HCT116 (cell line): ENCODE measurements at regions not wholly inside any gene's neighbourhood (a gene's known extent, or its start where the extent isn't known, plus 50 kb on each side); places are given as distances from the start of the nearest gene placed in this dataset.

Experiments used
- ATAC-seq: fragments of 200-7000 bp; cut with Tn5 transposase; 2 replicates; pipeline ENCODE4 v1.9.1; 2020; ENCODE audit warnings: mild to moderate bottlenecking, moderate library complexity
- BruUV-seq: library from RNA; stranded (reverse); fragments of 400-500 nt; replicated peaks from 2 replicates; lab custom pipeline; 2021; lab: Mats Ljungman, UMichigan
- CTCF ChIA-PET: fragments of 300-600 bp; sonication (Branson Sonifier 250); formaldehyde crosslinking; loops from one replicate; lab custom pipeline; 2021; ENCODE audit warnings: antibody characterized with exemption; lab: Charles Lee
- POLR2A ChIA-PET: fragments of 300-600, 350-600 bp; sonication (Branson Sonifier 250); formaldehyde crosslinking; loops from one replicate; lab custom pipeline; 2021; ENCODE audit warnings: antibody characterized with exemption; lab: Charles Lee
- RAD21 ChIA-PET, 2 experiments: fragments of 300-600 bp; sonication (Branson Sonifier 250); formaldehyde crosslinking; loops; one replicate each; lab custom pipeline; 2023; ENCODE audit warnings: low total read pairs in 2 of 2; ENCODE audit not compliant: uncharacterized antibody in 2 of 2, unreplicated experiment in 2 of 2, low non-redundant PET in 1 of 2; lab: Charles Lee
- DNase-seq: peaks from one replicate; pipeline ENCODE4 v3.0.0-alpha.2; 2010; ENCODE audit warnings: low read depth, low spot score
- H2AFZ ChIP-seq: fragments of 200-600 bp; shearing (Covaris generic), sonication (generic); 2 replicates; pipeline ENCODE4 v1.6.1; 2017; ENCODE audit warnings: low read depth, mixed run types, mixed read lengths, antibody characterized with exemption, low read length; ENCODE audit not compliant: poor library complexity, severe bottlenecking
- H3K27ac ChIP-seq: 2 replicates; pipeline ENCODE4 v1.5.1; 2012; ENCODE audit warnings: low read depth, low read length
- H3K27me3 ChIP-seq: fragments of 200-600 bp; sonication (generic); 2 replicates; pipeline ENCODE4 v1.6.1; 2016; ENCODE audit warnings: mixed run types, low read length, mixed read lengths; ENCODE audit not compliant: insufficient read depth
- H3K36me3 ChIP-seq, 2 experiments: fragments of 200-500 bp in 1 of 2; fragments of 200-600 bp in 1 of 2; sonication (Bioruptor generic) in 1 of 2; sonication (generic) in 1 of 2; 2 replicates each; pipeline versions ENCODE4 v1.5.1 to v1.6.1; 2014 to 2016; ENCODE audit warnings: low read length in 2 of 2, inconsistent platforms in 1 of 2, mixed read lengths in 1 of 2, mixed run types in 1 of 2; ENCODE audit not compliant: insufficient read depth in 2 of 2, control insufficient read depth in 1 of 2
- H3K4me1 ChIP-seq, 2 experiments: fragments of 200-600 bp in 1 of 2; sonication (generic) in 1 of 2; 2 replicates each; pipeline versions ENCODE4 v1.5.1 to v1.6.1; 2012 to 2017; ENCODE audit warnings: low read length in 2 of 2, inconsistent platforms in 1 of 2, mild to moderate bottlenecking in 1 of 2, mixed read lengths in 1 of 2, mixed run types in 1 of 2, moderate library complexity in 1 of 2; ENCODE audit not compliant: insufficient read depth in 2 of 2, control insufficient read depth in 1 of 2
- H3K4me2 ChIP-seq: fragments of 200-600 bp; sonication (generic); 2 replicates; pipeline ENCODE4 v1.6.1; 2017; ENCODE audit warnings: mixed run types, low read length, mixed read lengths
- H3K4me3 ChIP-seq, 2 experiments: fragments of 200-600 bp in 1 of 2; sonication (generic) in 1 of 2; replicated peaks in 1 of 2; 2 replicates each; pipeline ENCODE4 v1.5.1; 2011 to 2016; ENCODE audit warnings: low read length in 2 of 2, control low read depth in 1 of 2, low read depth in 1 of 2, mild to moderate bottlenecking in 1 of 2, mixed read lengths in 1 of 2, mixed run types in 1 of 2
- H3K79me2 ChIP-seq: fragments of 200-600 bp; sonication (generic); 2 replicates; pipeline ENCODE4 v1.6.1; 2017; ENCODE audit warnings: mild to moderate bottlenecking, mixed run types, low read length, moderate library complexity, mixed read lengths; ENCODE audit not compliant: insufficient read depth
- H3K9ac ChIP-seq: fragments of 200-600 bp; sonication (generic); 2 replicates; pipeline ENCODE4 v1.6.1; 2016; ENCODE audit warnings: low read length, mixed read lengths
- H3K9me2 ChIP-seq: fragments of 200-600 bp; sonication (generic), shearing (Covaris generic); 2 replicates; pipeline ENCODE4 v1.6.1; 2017; ENCODE audit warnings: mixed run types, mild to moderate bottlenecking, moderate library complexity; ENCODE audit not compliant: insufficient read depth
- H3K9me3 ChIP-seq, 2 experiments: fragments of 200-500 bp in 1 of 2; fragments of 200-600 bp in 1 of 2; sonication (Bioruptor generic) in 1 of 2; sonication (generic) in 1 of 2; 2 replicates each; pipeline ENCODE4 v1.6.1; 2014 to 2017; ENCODE audit warnings: low read length in 2 of 2, mixed read lengths in 2 of 2, inconsistent platforms in 1 of 2, low read depth in 1 of 2, mild to moderate bottlenecking in 1 of 2, mixed run types in 1 of 2, moderate library complexity in 1 of 2; ENCODE audit not compliant: control insufficient read depth in 1 of 2, insufficient read depth in 1 of 2
- H4K20me1 ChIP-seq: fragments of 200-600 bp; sonication (generic), shearing (Covaris generic); 2 replicates; pipeline ENCODE4 v1.6.1; 2017; ENCODE audit warnings: mixed run types, mild to moderate bottlenecking, moderate library complexity; ENCODE audit not compliant: insufficient read depth
- POLR2A ChIP-seq: IDR thresholded peaks from 2 replicates; pipeline ENCODE4 v1.7.0; 2011; ENCODE audit warnings: borderline replicate concordance; ENCODE audit not compliant: insufficient read depth, insufficient read length; ENCODE audit errors: extremely low read depth
- RAD21 ChIP-seq: IDR thresholded peaks from 2 replicates; pipeline ENCODE4 v1.6.1; 2012; ENCODE audit warnings: low read depth, mild to moderate bottlenecking
- SIN3A ChIP-seq: IDR thresholded peaks from 2 replicates; pipeline ENCODE4 v1.6.1; 2012; ENCODE audit warnings: low read depth
- ZFX ChIP-seq: fragments of 450-650 bp; IDR thresholded peaks from 2 replicates; pipeline ENCODE4 v1.6.1; 2017
- ZNF274 ChIP-seq: fragments of 200-500 bp; sonication (Bioruptor generic); IDR thresholded peaks from 2 replicates; pipeline ENCODE4 v1.6.1; 2014; ENCODE audit warnings: mild to moderate bottlenecking, low read depth, low read length, inconsistent platforms
- intact Hi-C: fragments of 100-400 bp; cut with micrococcal nuclease; formaldehyde crosslinking; loops from 2 replicates; pipeline ENCODE4 v1.10.0; 2022
- TF ChIP-seq, protein P1 (sequence below): IDR thresholded peaks from 2 replicates; pipeline ENCODE4 v1.6.1; 2011; ENCODE audit warnings: mild to moderate bottlenecking, low read length, moderate library complexity; ENCODE audit not compliant: insufficient replicate concordance; ENCODE audit errors: extremely low read depth

DNA sequence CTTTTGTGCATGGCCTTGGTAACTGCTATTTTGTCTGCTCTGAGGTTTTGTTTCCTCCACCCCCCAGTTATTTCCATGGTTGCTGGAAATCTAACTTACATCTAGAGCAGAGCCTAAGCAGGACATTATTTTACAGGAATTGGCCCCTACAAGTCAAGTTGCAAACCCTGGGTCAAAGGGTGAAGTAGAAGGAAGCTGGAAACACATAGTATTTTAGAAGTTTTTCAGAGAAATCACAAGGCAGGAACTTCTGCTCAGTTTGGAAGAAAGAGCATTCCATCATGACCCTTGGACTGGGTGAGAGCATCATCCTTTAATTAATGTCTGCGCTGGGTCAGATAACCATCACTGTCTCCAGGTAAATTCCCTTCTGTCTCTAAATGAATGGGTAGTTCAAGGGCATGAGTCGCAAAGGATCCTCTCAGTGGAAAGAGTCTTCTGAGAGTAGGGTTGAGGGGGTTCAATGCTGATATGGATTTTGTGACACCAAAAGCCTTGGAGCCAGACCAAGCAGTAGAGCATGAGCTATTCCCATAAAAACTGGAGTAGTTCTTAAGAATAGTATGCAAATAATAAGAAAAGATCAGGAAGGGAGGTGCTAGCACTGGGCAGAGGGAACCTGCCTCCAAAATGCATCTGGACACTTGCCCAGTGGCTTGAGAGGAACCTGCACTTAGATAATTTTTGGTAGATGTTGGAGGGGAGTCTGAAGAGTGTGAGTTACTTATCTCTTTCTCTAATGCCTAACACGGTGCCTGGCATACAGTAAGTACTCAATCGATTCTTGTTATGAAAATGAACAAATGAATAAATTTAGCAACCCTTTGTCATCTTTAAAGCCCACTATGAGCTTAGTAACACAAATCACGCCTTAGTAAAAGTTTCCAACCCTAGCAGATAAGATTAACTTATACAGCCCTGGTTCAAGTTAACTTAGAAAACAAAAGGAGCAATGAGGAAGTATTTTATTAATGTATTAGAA, 160.6 kb upstream of the ADO start:
- TF ChIP-seq, protein P1, sequence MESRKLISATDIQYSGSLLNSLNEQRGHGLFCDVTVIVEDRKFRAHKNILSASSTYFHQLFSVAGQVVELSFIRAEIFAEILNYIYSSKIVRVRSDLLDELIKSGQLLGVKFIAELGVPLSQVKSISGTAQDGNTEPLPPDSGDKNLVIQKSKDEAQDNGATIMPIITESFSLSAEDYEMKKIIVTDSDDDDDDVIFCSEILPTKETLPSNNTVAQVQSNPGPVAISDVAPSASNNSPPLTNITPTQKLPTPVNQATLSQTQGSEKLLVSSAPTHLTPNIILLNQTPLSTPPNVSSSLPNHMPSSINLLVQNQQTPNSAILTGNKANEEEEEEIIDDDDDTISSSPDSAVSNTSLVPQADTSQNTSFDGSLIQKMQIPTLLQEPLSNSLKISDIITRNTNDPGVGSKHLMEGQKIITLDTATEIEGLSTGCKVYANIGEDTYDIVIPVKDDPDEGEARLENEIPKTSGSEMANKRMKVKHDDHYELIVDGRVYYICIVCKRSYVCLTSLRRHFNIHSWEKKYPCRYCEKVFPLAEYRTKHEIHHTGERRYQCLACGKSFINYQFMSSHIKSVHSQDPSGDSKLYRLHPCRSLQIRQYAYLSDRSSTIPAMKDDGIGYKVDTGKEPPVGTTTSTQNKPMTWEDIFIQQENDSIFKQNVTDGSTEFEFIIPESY: no peak
- Histone ChIP-seq H2AFZ (no peak overlapping the region), H3K9me3 (no peaks in the 10 kb centered on the region), H3K4me3 (no peak overlapping the region), H4K20me1 (no peaks in the 10 kb centered on the region), H3K4me1 (no peaks in the 10 kb centered on the region), H3K27ac (no peak overlapping the region), H3K27me3 (no peaks in the 10 kb centered on the region), H3K79me2 (no peaks in the 10 kb centered on the region), H3K9ac (no peak overlapping the region), H3K36me3 (no peaks in the 10 kb centered on the region), H3K9me2 (no peaks in the 10 kb centered on the region), H3K4me2 (no peak overlapping the region)
- no TSS peak for BruUV-seq
- ATAC-seq: no peak
- POLR2A ChIA-PET: no interaction called here
- RAD21 ChIA-PET: no interaction called here
- CTCF ChIA-PET: no interaction called here
- DNase-seq: no peak
- intact Hi-C loops: no loop called here

- Histone ChIP-seq H3K4me3 (no peak overlapping the region), H3K9me2 (no peaks in the 10 kb centered on the region), H2AFZ (no peak overlapping the region), H3K9ac (no peak overlapping the region), H3K4me1 (no peaks in the 10 kb centered on the region), H3K27me3 (no peaks in the 10 kb centered on the region), H3K27ac (no peak overlapping the region), H3K79me2 (no peaks in the 10 kb centered on the region), H3K9me3 (no peaks in the 10 kb centered on the region), H3K36me3 (no peaks in the 10 kb centered on the region), H4K20me1 (no peaks in the 10 kb centered on the region), H3K4me2 (no peak overlapping the region)
- no TSS peak for BruUV-seq
- POLR2A ChIA-PET: no interaction called here
- CTCF ChIA-PET: no interaction called here
- RAD21 ChIA-PET: no interaction called here
- ATAC-seq: no peak
- TF ChIP-seq POLR2A: no peak
- no peak for TF ChIP-seq SIN3A
- TF ChIP-seq ZNF274: no peak
- TF ChIP-seq ZFX: no peak
- no peak for TF ChIP-seq RAD21
- no peak for DNase-seq
- intact Hi-C loops: no loop called here
These were observed 157.0 kb upstream of the ADO start for GRCh38 chr10:62647375-62648092.
